ENCODE measurements at regions not wholly inside any gene's neighbourhood (a gene's known extent, or its start where the extent isn't known, plus 50 kb on each side); places are given as distances from the start of the nearest gene placed in this dataset.

GRCh38 chr2:19700861-19701585 lies 200.8 kb downstream of the TTC32 start:
- TF ChIP-seq EZH2 (IDR thresholded peaks at IDR 0.05; ENCODE audit: borderline replicate concordance, low read depth, low read length, poor library complexity, severe bottlenecking): no peak
- TF ChIP-seq CTCF (conservative IDR thresholded peaks at IDR 0.05; ENCODE audit: low read depth, low read length): no peak
